ENCODE measurements at regions not wholly inside any gene's neighbourhood (a gene's known extent, or its start where the extent isn't known, plus 50 kb on each side); places are given as distances from the start of the nearest gene placed in this dataset.
"Not testable (repeated sequence)": the region's sequence is repeated elsewhere in the genome, so short reads cannot be mapped to it uniquely, and the experiment has no call there.

DNA sequence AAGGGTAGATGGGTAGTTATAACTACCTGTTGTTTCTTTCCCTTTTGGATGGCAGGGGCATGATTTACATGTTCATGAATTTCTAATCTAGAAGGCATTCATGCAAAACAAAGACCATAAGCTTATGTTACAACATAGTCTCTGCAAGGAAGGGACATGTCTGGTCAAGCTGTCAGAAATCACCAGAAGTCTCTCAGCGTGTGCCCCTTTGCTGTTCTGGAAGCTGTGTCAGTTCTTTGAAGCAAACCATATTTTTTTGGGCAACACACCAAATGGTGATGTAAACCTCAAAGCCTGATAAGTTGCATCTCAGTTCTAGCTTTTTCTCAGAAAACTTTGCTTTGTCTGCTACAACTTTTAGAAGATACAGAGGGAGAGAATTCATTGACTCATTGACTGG is 173.5 kb upstream of the CTAGE1 start:
- Mint-ChIP-seq H3K4me1 (peaks cover 11% of the 10 kb centered on the region), H3K36me3 (peaks cover 6% of the 10 kb centered on the region), H3K27me3 (ENCODE audit: low read depth) (peaks cover 3% of the 10 kb centered on the region), H3K9me3 (peaks cover 16% of the 10 kb centered on the region), H3K27ac (peak overlapping the region; percentile 32), H3K4me3 (no peak overlapping the region)
- TF ChIP-seq, protein P1, sequence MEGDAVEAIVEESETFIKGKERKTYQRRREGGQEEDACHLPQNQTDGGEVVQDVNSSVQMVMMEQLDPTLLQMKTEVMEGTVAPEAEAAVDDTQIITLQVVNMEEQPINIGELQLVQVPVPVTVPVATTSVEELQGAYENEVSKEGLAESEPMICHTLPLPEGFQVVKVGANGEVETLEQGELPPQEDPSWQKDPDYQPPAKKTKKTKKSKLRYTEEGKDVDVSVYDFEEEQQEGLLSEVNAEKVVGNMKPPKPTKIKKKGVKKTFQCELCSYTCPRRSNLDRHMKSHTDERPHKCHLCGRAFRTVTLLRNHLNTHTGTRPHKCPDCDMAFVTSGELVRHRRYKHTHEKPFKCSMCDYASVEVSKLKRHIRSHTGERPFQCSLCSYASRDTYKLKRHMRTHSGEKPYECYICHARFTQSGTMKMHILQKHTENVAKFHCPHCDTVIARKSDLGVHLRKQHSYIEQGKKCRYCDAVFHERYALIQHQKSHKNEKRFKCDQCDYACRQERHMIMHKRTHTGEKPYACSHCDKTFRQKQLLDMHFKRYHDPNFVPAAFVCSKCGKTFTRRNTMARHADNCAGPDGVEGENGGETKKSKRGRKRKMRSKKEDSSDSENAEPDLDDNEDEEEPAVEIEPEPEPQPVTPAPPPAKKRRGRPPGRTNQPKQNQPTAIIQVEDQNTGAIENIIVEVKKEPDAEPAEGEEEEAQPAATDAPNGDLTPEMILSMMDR (IDR thresholded peaks at IDR 0.05; ENCODE audit: unreplicated experiment) = no peak
- no peak for DNase-seq (ENCODE audit: low spot score in 2 of 2, unreplicated experiment in 2 of 2)

DNA sequence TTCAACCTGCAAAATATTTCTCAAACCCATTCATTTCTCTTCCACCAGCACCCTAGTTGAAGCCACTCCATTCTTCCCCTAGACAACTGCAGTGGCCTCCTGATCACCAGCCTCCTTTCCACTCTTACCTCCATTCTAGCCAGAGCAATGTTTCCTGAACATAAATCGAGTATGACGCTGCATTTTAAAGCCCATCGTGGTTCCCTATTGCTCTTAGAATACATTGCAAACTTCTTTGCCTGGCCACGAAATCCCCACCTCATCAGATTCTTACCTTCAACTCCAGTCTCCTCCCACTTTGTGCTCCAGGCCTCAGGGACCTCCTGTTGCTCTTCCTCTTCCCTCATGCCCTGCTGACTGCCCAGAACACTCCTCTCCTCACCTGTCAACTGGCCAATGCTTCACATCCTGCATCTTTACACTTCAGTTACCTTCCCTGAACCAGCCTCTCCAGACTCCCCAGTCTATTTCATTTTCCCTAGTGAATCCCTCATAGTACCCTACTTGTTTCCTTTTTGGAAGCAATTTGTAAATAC is 176.5 kb upstream of the CTAGE1 start:
- Mint-ChIP-seq H3K27me3 (ENCODE audit: low read depth) (peaks cover 7% of the 10 kb centered on the region), H3K36me3 (peaks cover 4% of the 10 kb centered on the region), H3K27ac (no peak overlapping the region), H3K9me3 (peaks cover 10% of the 10 kb centered on the region), H3K4me1 (peaks cover 11% of the 10 kb centered on the region), H3K4me3 (no peak overlapping the region)
- no peak for DNase-seq (ENCODE audit: low spot score in 2 of 2, unreplicated experiment in 2 of 2)
- TF ChIP-seq, protein P1 (IDR thresholded peaks at IDR 0.05; ENCODE audit: unreplicated experiment) = no peak

DNA sequence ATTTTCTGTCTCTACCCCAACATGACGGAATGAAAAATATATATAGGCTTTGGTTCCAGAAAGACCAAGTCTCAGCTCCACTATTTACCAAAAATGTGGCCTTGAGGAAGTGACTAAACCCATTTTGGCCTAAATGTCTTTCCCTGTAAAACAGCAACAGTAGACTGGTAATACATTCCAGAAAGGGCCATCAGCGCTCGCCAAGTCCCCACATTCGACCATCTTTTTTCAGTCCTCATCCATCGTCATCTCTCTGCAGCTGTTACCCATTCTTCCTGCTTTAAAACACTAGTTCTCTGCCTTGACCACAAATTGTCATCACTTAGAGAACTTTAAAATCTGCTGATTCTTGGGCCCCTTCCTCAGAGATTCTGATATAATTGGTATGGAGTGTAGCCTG is 183.8 kb upstream of the CTAGE1 start:
- Mint-ChIP-seq H3K4me3 (no peak overlapping the region), H3K27ac (no peak overlapping the region), H3K4me1 (peaks cover 35% of the 10 kb centered on the region), H3K9me3 (peaks cover 11% of the 10 kb centered on the region), H3K36me3 (peaks cover 4% of the 10 kb centered on the region), H3K27me3 (ENCODE audit: low read depth) (peaks cover 6% of the 10 kb centered on the region)
- no peak for DNase-seq (ENCODE audit: low spot score in 2 of 2, unreplicated experiment in 2 of 2)
- TF ChIP-seq, protein P1 (IDR thresholded peaks at IDR 0.05; ENCODE audit: unreplicated experiment) = no peak

DNA sequence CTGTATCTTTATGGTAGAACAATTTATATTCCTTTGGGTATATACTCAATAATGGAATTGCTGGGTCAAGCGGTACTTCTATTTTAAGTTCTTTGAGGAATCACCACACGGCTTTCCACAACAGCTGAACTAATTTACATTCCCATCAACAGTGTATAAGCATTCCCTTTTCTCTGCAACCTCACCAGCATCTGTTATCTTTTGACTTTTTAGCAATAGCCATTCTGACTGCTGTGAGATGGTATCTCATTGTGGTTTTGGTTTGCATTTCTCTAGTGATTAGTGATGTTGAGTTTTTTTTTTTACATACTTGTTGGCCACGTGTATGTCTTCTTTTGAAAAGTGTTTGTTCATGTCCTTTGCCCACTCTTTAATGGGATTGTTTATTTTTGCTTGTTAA is 184.7 kb upstream of the CTAGE1 start:
- H3K36me3 Mint-ChIP-seq; H3K4me3 Mint-ChIP-seq; H3K27ac Mint-ChIP-seq; DNase-seq (ENCODE audit: low spot score in 2 of 2, unreplicated experiment in 2 of 2); H3K27me3 Mint-ChIP-seq (ENCODE audit: low read depth): not testable (repeated sequence)
- H3K4me1 Mint-ChIP-seq = peaks cover 44% of the 10 kb centered on the region
- peaks cover 11% of the 10 kb centered on the region for H3K9me3 Mint-ChIP-seq

DNA sequence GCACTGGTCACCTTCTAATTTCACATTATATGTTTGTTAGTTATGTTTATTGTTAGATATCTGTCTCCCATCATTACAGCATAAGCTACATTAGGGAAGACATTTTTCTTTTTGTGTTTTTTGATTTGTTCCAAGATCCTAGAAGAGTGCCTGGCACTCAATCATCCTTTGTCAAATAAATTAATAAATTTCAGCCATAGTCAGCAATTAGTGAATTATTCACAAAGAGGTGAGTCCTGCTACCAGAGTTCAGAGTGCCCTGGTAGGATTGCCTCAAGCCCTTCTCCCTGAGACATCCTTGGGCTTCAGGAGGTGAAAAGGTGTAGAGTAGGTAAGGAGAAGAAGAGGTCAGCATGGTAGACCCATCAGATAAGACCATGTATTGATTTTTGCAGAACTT is 186.2 kb upstream of the CTAGE1 start:
- Mint-ChIP-seq H3K27ac (peak overlapping the region; percentile 79), H3K36me3 (peaks cover 2% of the 10 kb centered on the region), H3K4me1 (peaks cover 53% of the 10 kb centered on the region), H3K9me3 (peaks cover 7% of the 10 kb centered on the region), H3K4me3 (no peak overlapping the region), H3K27me3 (ENCODE audit: low read depth) (peaks cover 5% of the 10 kb centered on the region)
- TF ChIP-seq, protein P1 (IDR thresholded peaks at IDR 0.05; ENCODE audit: unreplicated experiment) = no peak
- no peak for DNase-seq (ENCODE audit: low spot score in 2 of 2, unreplicated experiment in 2 of 2)

DNA sequence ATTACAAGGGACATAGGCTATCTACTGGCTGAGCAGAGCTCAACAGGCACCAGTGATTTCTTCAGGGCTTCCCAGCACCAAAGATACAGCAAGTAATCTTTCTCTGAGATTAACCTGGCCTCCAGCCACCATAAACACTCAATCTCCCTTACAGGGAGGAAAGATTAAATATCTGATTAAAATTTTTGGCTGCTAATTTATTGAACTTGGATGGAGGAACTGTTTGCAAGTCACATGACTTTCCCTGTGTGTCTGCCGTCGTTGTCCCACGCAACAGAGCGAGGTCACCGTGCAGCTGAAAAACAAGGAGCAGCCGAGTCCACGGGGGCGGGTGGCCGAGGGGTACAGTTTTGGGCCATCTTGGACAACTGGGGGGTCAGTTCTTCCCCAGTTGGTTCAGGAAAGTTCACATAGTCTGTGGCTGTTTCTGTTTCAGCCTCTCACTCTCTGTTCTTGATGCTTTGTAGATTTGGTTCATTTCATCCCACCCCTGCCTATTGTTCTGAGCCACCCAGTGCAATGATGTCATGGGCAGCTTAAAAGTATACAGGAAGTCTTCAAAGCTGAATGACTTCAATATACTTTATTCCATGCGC is 186.8 kb upstream of the CTAGE1 start:
- H3K9me3 Mint-ChIP-seq = peaks cover 7% of the 10 kb centered on the region
- no peak for DNase-seq (ENCODE audit: low spot score in 2 of 2, unreplicated experiment in 2 of 2)
- peaks cover 59% of the 10 kb centered on the region for H3K4me1 Mint-ChIP-seq
- no peaks in the 10 kb centered on the region for H3K36me3 Mint-ChIP-seq
- H3K4me3 Mint-ChIP-seq = no peak overlapping the region
- TF ChIP-seq, protein P1 (IDR thresholded peaks at IDR 0.05; ENCODE audit: unreplicated experiment) = no peak
- no peaks in the 10 kb centered on the region for H3K27me3 Mint-ChIP-seq (ENCODE audit: low read depth)
- peak overlapping the region; percentile 79 for H3K27ac Mint-ChIP-seq
